ENCODE measurements at regions not wholly inside any gene's neighbourhood (a gene's known extent, or its start where the extent isn't known, plus 50 kb on each side); places are given as distances from the start of the nearest gene placed in this dataset.

- H3F3A ChIP-seq (ENCODE audit: insufficient read depth, low read length): no peaks in the 10 kb centered on the region
- H3K4me2 ChIP-seq (ENCODE audit: low read depth, low read length): no peak overlapping the region
- DNase-seq: no peak
- H3K4me3 ChIP-seq (ENCODE audit: low read length): no peak overlapping the region
- H3K9me2 ChIP-seq (replicated peaks; ENCODE audit: insufficient read depth, low read length): no peaks in the 10 kb centered on the region
- H3K27ac ChIP-seq (ENCODE audit: low read length): no peak overlapping the region
- no peaks in the 10 kb centered on the region for H3K4me1 ChIP-seq (ENCODE audit: low read length)
- H3K9ac ChIP-seq (ENCODE audit: low read length): no peak overlapping the region
- no peaks in the 10 kb centered on the region for H3K9me3 ChIP-seq (replicated peaks; ENCODE audit: insufficient read depth, low read length)
- TF ChIP-seq, protein P1, sequence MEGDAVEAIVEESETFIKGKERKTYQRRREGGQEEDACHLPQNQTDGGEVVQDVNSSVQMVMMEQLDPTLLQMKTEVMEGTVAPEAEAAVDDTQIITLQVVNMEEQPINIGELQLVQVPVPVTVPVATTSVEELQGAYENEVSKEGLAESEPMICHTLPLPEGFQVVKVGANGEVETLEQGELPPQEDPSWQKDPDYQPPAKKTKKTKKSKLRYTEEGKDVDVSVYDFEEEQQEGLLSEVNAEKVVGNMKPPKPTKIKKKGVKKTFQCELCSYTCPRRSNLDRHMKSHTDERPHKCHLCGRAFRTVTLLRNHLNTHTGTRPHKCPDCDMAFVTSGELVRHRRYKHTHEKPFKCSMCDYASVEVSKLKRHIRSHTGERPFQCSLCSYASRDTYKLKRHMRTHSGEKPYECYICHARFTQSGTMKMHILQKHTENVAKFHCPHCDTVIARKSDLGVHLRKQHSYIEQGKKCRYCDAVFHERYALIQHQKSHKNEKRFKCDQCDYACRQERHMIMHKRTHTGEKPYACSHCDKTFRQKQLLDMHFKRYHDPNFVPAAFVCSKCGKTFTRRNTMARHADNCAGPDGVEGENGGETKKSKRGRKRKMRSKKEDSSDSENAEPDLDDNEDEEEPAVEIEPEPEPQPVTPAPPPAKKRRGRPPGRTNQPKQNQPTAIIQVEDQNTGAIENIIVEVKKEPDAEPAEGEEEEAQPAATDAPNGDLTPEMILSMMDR (IDR thresholded peaks at IDR 0.05; ENCODE audit: low read length): no peak
- no peak for TF ChIP-seq EZH2phosphoT487 (IDR thresholded peaks at IDR 0.05; ENCODE audit: low read length)
- no peaks in the 10 kb centered on the region for H3K79me2 ChIP-seq (ENCODE audit: low read length)
- H2AFZ ChIP-seq (ENCODE audit: low read length): no peak overlapping the region
- H4K20me1 ChIP-seq (ENCODE audit: insufficient read depth, low read length): no peaks in the 10 kb centered on the region
- H3K36me3 ChIP-seq (replicated peaks; ENCODE audit: insufficient read depth, low read length): no peaks in the 10 kb centered on the region
- no peaks in the 10 kb centered on the region for H3K27me3 ChIP-seq (replicated peaks; ENCODE audit: insufficient read depth, low read length)
Measured at GRCh38 chr7:131148708-131149428, 178.8 kb upstream of the MKLN1 start.

GRCh38 chr7:131149429-131149773 lies 178.3 kb upstream of the MKLN1 start:
- Histone ChIP-seq H3F3A (ENCODE audit: insufficient read depth, low read length) (no peaks in the 10 kb centered on the region), H2AFZ (ENCODE audit: low read length) (no peak overlapping the region), H3K9ac (ENCODE audit: low read length) (no peak overlapping the region), H3K4me1 (ENCODE audit: low read length) (no peaks in the 10 kb centered on the region), H4K20me1 (ENCODE audit: insufficient read depth, low read length) (no peaks in the 10 kb centered on the region), H3K4me2 (ENCODE audit: low read depth, low read length) (no peak overlapping the region), H3K4me3 (ENCODE audit: low read length) (no peak overlapping the region), H3K79me2 (ENCODE audit: low read length) (no peaks in the 10 kb centered on the region), H3K27me3 (replicated peaks; ENCODE audit: insufficient read depth, low read length) (no peaks in the 10 kb centered on the region), H3K9me2 (replicated peaks; ENCODE audit: insufficient read depth, low read length) (no peaks in the 10 kb centered on the region), H3K27ac (ENCODE audit: low read length) (no peak overlapping the region), H3K9me3 (replicated peaks; ENCODE audit: insufficient read depth, low read length) (no peaks in the 10 kb centered on the region), H3K36me3 (replicated peaks; ENCODE audit: insufficient read depth, low read length) (no peaks in the 10 kb centered on the region)
- no peak for TF ChIP-seq EZH2phosphoT487 (IDR thresholded peaks at IDR 0.05; ENCODE audit: low read length)
- no peak for TF ChIP-seq EZH2 (optimal IDR thresholded peaks at IDR 0.05; ENCODE audit: low read depth, low read length)
- TF ChIP-seq, protein P1 (IDR thresholded peaks at IDR 0.05; ENCODE audit: low read length): no peak
- no peak for DNase-seq

DNA sequence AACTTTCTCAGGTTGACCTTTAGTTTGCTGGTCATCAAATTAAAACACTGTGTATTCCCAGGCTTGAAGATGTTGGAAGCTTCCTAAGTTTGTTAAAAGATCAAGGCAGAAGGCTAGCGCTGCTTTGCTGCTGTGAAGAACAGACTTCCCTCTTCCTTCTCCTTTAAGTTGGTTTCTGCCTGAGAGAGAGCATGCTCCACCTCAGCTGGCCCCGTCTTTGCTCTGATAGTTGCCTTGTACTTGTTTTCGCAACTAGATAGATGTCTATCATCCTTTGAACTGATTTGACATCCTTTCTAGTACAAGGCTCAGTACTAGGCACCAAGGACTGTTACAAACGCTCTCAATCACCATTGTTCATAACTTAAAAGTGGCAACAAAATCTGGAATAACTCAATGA lies 177.8 kb upstream of the MKLN1 start:
- Histone ChIP-seq H3K27me3 (replicated peaks; ENCODE audit: insufficient read depth, low read length) (no peaks in the 10 kb centered on the region), H3K79me2 (ENCODE audit: low read length) (no peaks in the 10 kb centered on the region), H3K27ac (ENCODE audit: low read length) (no peak overlapping the region), H3K9me3 (replicated peaks; ENCODE audit: insufficient read depth, low read length) (no peaks in the 10 kb centered on the region), H3K9ac (ENCODE audit: low read length) (no peak overlapping the region), H3K36me3 (replicated peaks; ENCODE audit: insufficient read depth, low read length) (no peaks in the 10 kb centered on the region), H3F3A (ENCODE audit: insufficient read depth, low read length) (no peaks in the 10 kb centered on the region), H3K4me1 (ENCODE audit: low read length) (no peaks in the 10 kb centered on the region), H4K20me1 (ENCODE audit: insufficient read depth, low read length) (no peaks in the 10 kb centered on the region), H3K4me3 (ENCODE audit: low read length) (no peak overlapping the region), H2AFZ (ENCODE audit: low read length) (no peak overlapping the region), H3K4me2 (ENCODE audit: low read depth, low read length) (no peak overlapping the region), H3K9me2 (replicated peaks; ENCODE audit: insufficient read depth, low read length) (no peaks in the 10 kb centered on the region)
- TF ChIP-seq EZH2 (optimal IDR thresholded peaks at IDR 0.05; ENCODE audit: low read depth, low read length): no peak
- TF ChIP-seq, protein P1 (IDR thresholded peaks at IDR 0.05; ENCODE audit: low read length): no peak
- TF ChIP-seq EZH2phosphoT487 (IDR thresholded peaks at IDR 0.05; ENCODE audit: low read length): no peak
- DNase-seq: no peak
